ENCODE measurements at regions not wholly inside any gene's neighbourhood (a gene's known extent, or its start where the extent isn't known, plus 50 kb on each side); places are given as distances from the start of the nearest gene placed in this dataset.

- no peak overlapping the region for H3K4me3 ChIP-seq (ENCODE audit: low read depth, low read length)
- no peak for TF ChIP-seq CTCF (IDR thresholded peaks at IDR 0.05; ENCODE audit: low read depth, low read length)
Observed at GRCh38 chr13:80001510-80001842, 339.4 kb downstream of the SPRY2 start.

- H3K4me3 ChIP-seq (ENCODE audit: low read depth, low read length), result no peak overlapping the region
- no peak for TF ChIP-seq CTCF (IDR thresholded peaks at IDR 0.05; ENCODE audit: low read depth, low read length)
Observed at GRCh38 chr13:80000684-80001509, 340.0 kb downstream of the SPRY2 start.

DNA sequence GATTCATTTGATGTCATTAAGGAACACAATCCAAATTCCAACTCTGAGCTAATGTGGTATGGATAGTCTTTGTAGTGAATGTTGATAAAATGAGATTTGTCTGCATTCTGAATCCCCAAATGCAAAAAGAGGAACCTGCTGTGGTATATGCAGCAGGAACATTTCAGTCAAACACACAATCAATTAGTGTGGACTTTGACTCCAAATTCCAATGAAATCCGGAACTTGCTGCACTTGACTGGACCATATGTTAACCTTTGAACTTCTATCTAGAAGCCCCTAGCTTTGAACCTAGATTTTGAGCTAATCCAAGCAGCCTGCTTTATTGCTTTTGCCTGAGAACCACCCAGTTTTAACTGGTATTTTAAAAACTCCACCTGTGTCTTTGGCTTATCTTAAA lies 341.3 kb downstream of the SPRY2 start:
- H3K4me3 ChIP-seq (ENCODE audit: low read depth, low read length), result no peak overlapping the region
- no peak for TF ChIP-seq CTCF (IDR thresholded peaks at IDR 0.05; ENCODE audit: low read depth, low read length)

GRCh38 chr13:79998381-79998880 lies 342.5 kb downstream of the SPRY2 start:
- no peak for TF ChIP-seq CTCF (IDR thresholded peaks at IDR 0.05; ENCODE audit: low read depth, low read length)
- no peak overlapping the region for H3K4me3 ChIP-seq (ENCODE audit: low read depth, low read length)

DNA sequence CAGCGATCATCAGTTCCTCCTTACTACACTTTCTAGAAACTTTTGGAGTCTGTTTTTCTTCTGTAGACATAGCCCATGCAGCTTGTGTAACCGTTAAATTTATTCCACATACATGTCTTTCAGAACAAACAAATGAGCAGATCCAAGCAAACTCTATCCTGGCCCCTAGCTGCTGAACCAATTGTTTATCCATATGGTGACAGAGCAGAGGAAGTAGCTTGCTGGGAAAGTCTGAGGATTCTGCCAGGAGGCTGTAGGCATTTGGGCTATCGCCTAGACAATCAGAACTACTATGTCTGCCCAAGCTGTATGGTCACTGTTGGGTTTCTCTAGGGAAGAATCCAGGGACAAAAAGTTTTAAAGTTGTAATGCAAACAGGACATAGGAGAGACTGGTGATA lies 343.7 kb downstream of the SPRY2 start:
- TF ChIP-seq CTCF (IDR thresholded peaks at IDR 0.05; ENCODE audit: low read depth, low read length), result no peak
- H3K4me3 ChIP-seq (ENCODE audit: low read depth, low read length), result no peak overlapping the region

DNA sequence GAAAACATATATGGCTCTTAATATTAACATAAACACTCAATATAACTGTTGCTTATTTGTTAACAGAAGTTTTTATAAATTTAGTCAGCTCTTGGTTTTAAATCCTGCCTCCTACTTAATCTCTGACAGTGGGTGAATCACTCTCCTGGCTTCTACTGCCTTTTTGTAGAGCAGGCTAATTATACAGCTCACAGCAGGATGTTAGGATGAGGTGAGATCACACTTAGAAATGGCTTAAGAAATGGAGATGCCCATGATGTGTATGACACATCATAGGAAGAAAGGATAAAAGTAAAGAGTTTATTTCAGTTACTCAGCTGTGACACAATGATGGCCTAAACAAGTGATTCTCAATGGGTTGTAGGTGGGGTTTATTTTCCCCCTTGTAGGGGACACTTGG lies 345.6 kb downstream of the SPRY2 start:
- no peak for TF ChIP-seq CTCF (IDR thresholded peaks at IDR 0.05; ENCODE audit: low read depth, low read length)
- no peak overlapping the region for H3K4me3 ChIP-seq (ENCODE audit: low read depth, low read length)

DNA sequence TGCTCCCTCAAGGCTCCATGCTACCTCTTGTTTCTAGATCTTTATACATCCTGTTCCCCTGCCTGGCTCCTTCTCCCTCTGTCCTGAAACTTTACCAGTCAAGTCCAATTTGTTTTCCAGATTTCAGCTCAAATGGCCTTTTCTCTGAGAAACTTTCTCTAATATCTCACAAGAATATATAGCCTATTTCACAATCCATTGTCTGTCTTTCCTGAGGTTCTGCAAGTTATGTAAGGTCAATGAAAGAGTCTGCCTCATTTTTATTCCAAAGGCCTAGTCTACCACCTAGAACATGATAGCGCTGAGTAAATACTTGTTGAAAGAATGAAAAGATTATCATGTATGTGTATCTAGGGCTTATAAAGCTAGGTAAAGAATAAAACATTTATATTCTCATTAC lies 348.8 kb downstream of the SPRY2 start:
- TF ChIP-seq CTCF (IDR thresholded peaks at IDR 0.05; ENCODE audit: low read depth, low read length), result no peak
- H3K4me3 ChIP-seq (ENCODE audit: low read depth, low read length), result no peak overlapping the region

Measured in WI38 (cell line).